HCT116 (cell line): ENCODE measurements at regions not wholly inside any gene's neighbourhood (a gene's known extent, or its start where the extent isn't known, plus 50 kb on each side); places are given as distances from the start of the nearest gene placed in this dataset.

Source experiments
- ATAC-seq: fragments of 200-7000 bp; cut with Tn5 transposase; 2 replicates; pipeline ENCODE4 v1.9.1; 2020; ENCODE audit warnings: mild to moderate bottlenecking, moderate library complexity
- BruUV-seq: library from RNA; stranded (reverse); fragments of 400-500 nt; replicated peaks from 2 replicates; lab custom pipeline; 2021; lab: Mats Ljungman, UMichigan
- CTCF ChIA-PET: fragments of 300-600 bp; sonication (Branson Sonifier 250); formaldehyde crosslinking; loops from one replicate; lab custom pipeline; 2021; ENCODE audit warnings: antibody characterized with exemption; lab: Charles Lee
- POLR2A ChIA-PET: fragments of 300-600, 350-600 bp; sonication (Branson Sonifier 250); formaldehyde crosslinking; loops from one replicate; lab custom pipeline; 2021; ENCODE audit warnings: antibody characterized with exemption; lab: Charles Lee
- RAD21 ChIA-PET, 2 experiments: fragments of 300-600 bp; sonication (Branson Sonifier 250); formaldehyde crosslinking; loops; one replicate each; lab custom pipeline; 2023; ENCODE audit warnings: low total read pairs in 2 of 2; ENCODE audit not compliant: uncharacterized antibody in 2 of 2, unreplicated experiment in 2 of 2, low non-redundant PET in 1 of 2; lab: Charles Lee
- DNase-seq: peaks from one replicate; pipeline ENCODE4 v3.0.0-alpha.2; 2010; ENCODE audit warnings: low read depth, low spot score
- H2AFZ ChIP-seq: fragments of 200-600 bp; shearing (Covaris generic), sonication (generic); 2 replicates; pipeline ENCODE4 v1.6.1; 2017; ENCODE audit warnings: low read depth, mixed run types, mixed read lengths, antibody characterized with exemption, low read length; ENCODE audit not compliant: poor library complexity, severe bottlenecking
- H3K27ac ChIP-seq: 2 replicates; pipeline ENCODE4 v1.5.1; 2012; ENCODE audit warnings: low read depth, low read length
- H3K27me3 ChIP-seq: fragments of 200-600 bp; sonication (generic); 2 replicates; pipeline ENCODE4 v1.6.1; 2016; ENCODE audit warnings: mixed run types, low read length, mixed read lengths; ENCODE audit not compliant: insufficient read depth
- H3K36me3 ChIP-seq, 2 experiments: fragments of 200-500 bp in 1 of 2; fragments of 200-600 bp in 1 of 2; sonication (Bioruptor generic) in 1 of 2; sonication (generic) in 1 of 2; 2 replicates each; pipeline versions ENCODE4 v1.5.1 to v1.6.1; 2014 to 2016; ENCODE audit warnings: low read length in 2 of 2, inconsistent platforms in 1 of 2, mixed read lengths in 1 of 2, mixed run types in 1 of 2; ENCODE audit not compliant: insufficient read depth in 2 of 2, control insufficient read depth in 1 of 2
- H3K4me1 ChIP-seq, 2 experiments: fragments of 200-600 bp in 1 of 2; sonication (generic) in 1 of 2; 2 replicates each; pipeline versions ENCODE4 v1.5.1 to v1.6.1; 2012 to 2017; ENCODE audit warnings: low read length in 2 of 2, inconsistent platforms in 1 of 2, mild to moderate bottlenecking in 1 of 2, mixed read lengths in 1 of 2, mixed run types in 1 of 2, moderate library complexity in 1 of 2; ENCODE audit not compliant: insufficient read depth in 2 of 2, control insufficient read depth in 1 of 2
- H3K4me2 ChIP-seq: fragments of 200-600 bp; sonication (generic); 2 replicates; pipeline ENCODE4 v1.6.1; 2017; ENCODE audit warnings: mixed run types, low read length, mixed read lengths
- H3K4me3 ChIP-seq, 2 experiments: fragments of 200-600 bp in 1 of 2; sonication (generic) in 1 of 2; replicated peaks in 1 of 2; 2 replicates each; pipeline ENCODE4 v1.5.1; 2011 to 2016; ENCODE audit warnings: low read length in 2 of 2, control low read depth in 1 of 2, low read depth in 1 of 2, mild to moderate bottlenecking in 1 of 2, mixed read lengths in 1 of 2, mixed run types in 1 of 2
- H3K79me2 ChIP-seq: fragments of 200-600 bp; sonication (generic); 2 replicates; pipeline ENCODE4 v1.6.1; 2017; ENCODE audit warnings: mild to moderate bottlenecking, mixed run types, low read length, moderate library complexity, mixed read lengths; ENCODE audit not compliant: insufficient read depth
- H3K9ac ChIP-seq: fragments of 200-600 bp; sonication (generic); 2 replicates; pipeline ENCODE4 v1.6.1; 2016; ENCODE audit warnings: low read length, mixed read lengths
- H3K9me2 ChIP-seq: fragments of 200-600 bp; sonication (generic), shearing (Covaris generic); 2 replicates; pipeline ENCODE4 v1.6.1; 2017; ENCODE audit warnings: mixed run types, mild to moderate bottlenecking, moderate library complexity; ENCODE audit not compliant: insufficient read depth
- H3K9me3 ChIP-seq, 2 experiments: fragments of 200-500 bp in 1 of 2; fragments of 200-600 bp in 1 of 2; sonication (Bioruptor generic) in 1 of 2; sonication (generic) in 1 of 2; 2 replicates each; pipeline ENCODE4 v1.6.1; 2014 to 2017; ENCODE audit warnings: low read length in 2 of 2, mixed read lengths in 2 of 2, inconsistent platforms in 1 of 2, low read depth in 1 of 2, mild to moderate bottlenecking in 1 of 2, mixed run types in 1 of 2, moderate library complexity in 1 of 2; ENCODE audit not compliant: control insufficient read depth in 1 of 2, insufficient read depth in 1 of 2
- H4K20me1 ChIP-seq: fragments of 200-600 bp; sonication (generic), shearing (Covaris generic); 2 replicates; pipeline ENCODE4 v1.6.1; 2017; ENCODE audit warnings: mixed run types, mild to moderate bottlenecking, moderate library complexity; ENCODE audit not compliant: insufficient read depth
- CBX3 ChIP-seq: IDR thresholded peaks from 2 replicates; pipeline ENCODE4 v1.6.1; 2012; ENCODE audit warnings: low read depth
- CEBPB ChIP-seq: IDR thresholded peaks from 2 replicates; pipeline ENCODE4 v1.6.1; 2012; ENCODE audit warnings: low read depth
- EGR1 ChIP-seq: IDR thresholded peaks from 2 replicates; pipeline ENCODE4 v1.6.1; 2012; ENCODE audit warnings: low read depth
- EZH2 ChIP-seq: fragments of 200-600 bp; sonication (generic); IDR thresholded peaks from 2 replicates; pipeline ENCODE4 v1.6.1; 2017; ENCODE audit warnings: antibody characterized with exemption, mixed run types
- FOSL1 ChIP-seq: IDR thresholded peaks from 2 replicates; pipeline ENCODE4 v1.6.1; 2012; ENCODE audit warnings: low read depth
- POLR2A ChIP-seq: IDR thresholded peaks from 2 replicates; pipeline ENCODE4 v1.7.0; 2011; ENCODE audit warnings: borderline replicate concordance; ENCODE audit not compliant: insufficient read depth, insufficient read length; ENCODE audit errors: extremely low read depth
- RAD21 ChIP-seq: IDR thresholded peaks from 2 replicates; pipeline ENCODE4 v1.6.1; 2012; ENCODE audit warnings: low read depth, mild to moderate bottlenecking
- SIN3A ChIP-seq: IDR thresholded peaks from 2 replicates; pipeline ENCODE4 v1.6.1; 2012; ENCODE audit warnings: low read depth
- YY1 ChIP-seq: IDR thresholded peaks from 2 replicates; pipeline ENCODE4 v1.6.1; 2011; ENCODE audit warnings: low read length, low read depth, moderate library complexity, mild to moderate bottlenecking; ENCODE audit not compliant: insufficient replicate concordance; ENCODE audit errors: extremely low read depth
- ZFX ChIP-seq: fragments of 450-650 bp; IDR thresholded peaks from 2 replicates; pipeline ENCODE4 v1.6.1; 2017
- intact Hi-C: fragments of 100-400 bp; cut with micrococcal nuclease; formaldehyde crosslinking; loops from 2 replicates; pipeline ENCODE4 v1.10.0; 2022
- TF ChIP-seq, protein P1 (sequence below), 3 experiments: fragments of 200-600 bp in 1 of 3; sonication (generic) in 1 of 3; IDR thresholded peaks in 2 of 3; conservative IDR thresholded peaks in 1 of 3; 2 replicates each; pipeline ENCODE4 v1.5.1; 2012 to 2017; ENCODE audit warnings: low read depth in 2 of 3, low read length in 2 of 3, antibody characterized with exemption in 1 of 3, borderline replicate concordance in 1 of 3, control low read depth in 1 of 3, mild to moderate bottlenecking in 1 of 3, mixed read lengths in 1 of 3, mixed run types in 1 of 3, moderate library complexity in 1 of 3; ENCODE audit not compliant: insufficient read depth in 1 of 3

DNA sequence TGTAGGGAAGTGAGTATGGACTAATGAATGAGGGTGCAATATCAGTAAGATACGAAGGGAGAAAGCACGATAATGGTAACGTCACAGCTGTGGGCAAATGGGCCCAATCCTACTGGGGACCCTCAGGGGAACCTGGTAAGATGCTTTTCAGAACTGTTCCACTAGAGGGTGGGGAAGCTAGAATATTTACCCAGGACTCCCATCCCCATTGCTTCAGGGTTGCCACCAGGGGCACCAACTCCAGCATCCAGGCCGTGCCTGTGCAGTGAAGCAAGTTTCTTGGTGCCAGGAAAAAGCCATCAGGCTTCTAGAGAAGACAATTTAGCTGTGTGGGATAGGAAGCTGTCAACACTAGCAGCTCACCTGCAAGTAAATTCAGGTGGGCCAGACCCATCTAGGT lies 409.3 kb downstream of the AGTPBP1 start:
- H3K4me2 ChIP-seq: no peak overlapping the region
- no peaks in the 10 kb centered on the region for H3K9me2 ChIP-seq
- DNase-seq: peak; percentile 18
- ATAC-seq: peak; percentile 98
- H3K27ac ChIP-seq: no peak overlapping the region
- no peak overlapping the region for H3K4me3 ChIP-seq
- POLR2A ChIA-PET: no interaction called here
- H3K79me2 ChIP-seq: no peaks in the 10 kb centered on the region
- BruUV-seq: no TSS peak
- H3K4me1 ChIP-seq: no peaks in the 10 kb centered on the region
- no peak overlapping the region for H3K9ac ChIP-seq
- intact Hi-C loops: loop anchor here (1.0 kb wide), 1 partner anchor 278 kb away; no protein-coding TSS in a partner anchor
- no peak overlapping the region for H2AFZ ChIP-seq
- H3K27me3 ChIP-seq: peaks cover 36% of the 10 kb centered on the region
- no peaks in the 10 kb centered on the region for H3K9me3 ChIP-seq
- CTCF ChIA-PET: interaction anchor here (0.7 to 1.9 kb wide), 4 partner anchors 16 to 278 kb away, joined by 3 to 13 read pairs (median 3); no protein-coding TSS in a partner anchor
- H3K36me3 ChIP-seq: no peaks in the 10 kb centered on the region
- H4K20me1 ChIP-seq: no peaks in the 10 kb centered on the region
- TF ChIP-seq RAD21 (peak; percentile 35), FOSL1 (no peak), EZH2 (no peak), SIN3A (no peak)
- TF ChIP-seq, protein P1, sequence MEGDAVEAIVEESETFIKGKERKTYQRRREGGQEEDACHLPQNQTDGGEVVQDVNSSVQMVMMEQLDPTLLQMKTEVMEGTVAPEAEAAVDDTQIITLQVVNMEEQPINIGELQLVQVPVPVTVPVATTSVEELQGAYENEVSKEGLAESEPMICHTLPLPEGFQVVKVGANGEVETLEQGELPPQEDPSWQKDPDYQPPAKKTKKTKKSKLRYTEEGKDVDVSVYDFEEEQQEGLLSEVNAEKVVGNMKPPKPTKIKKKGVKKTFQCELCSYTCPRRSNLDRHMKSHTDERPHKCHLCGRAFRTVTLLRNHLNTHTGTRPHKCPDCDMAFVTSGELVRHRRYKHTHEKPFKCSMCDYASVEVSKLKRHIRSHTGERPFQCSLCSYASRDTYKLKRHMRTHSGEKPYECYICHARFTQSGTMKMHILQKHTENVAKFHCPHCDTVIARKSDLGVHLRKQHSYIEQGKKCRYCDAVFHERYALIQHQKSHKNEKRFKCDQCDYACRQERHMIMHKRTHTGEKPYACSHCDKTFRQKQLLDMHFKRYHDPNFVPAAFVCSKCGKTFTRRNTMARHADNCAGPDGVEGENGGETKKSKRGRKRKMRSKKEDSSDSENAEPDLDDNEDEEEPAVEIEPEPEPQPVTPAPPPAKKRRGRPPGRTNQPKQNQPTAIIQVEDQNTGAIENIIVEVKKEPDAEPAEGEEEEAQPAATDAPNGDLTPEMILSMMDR (IDR thresholded peaks at IDR 0.05 in 2 of 3, conservative IDR thresholded peaks at IDR 0.05 in 1 of 3; ENCODE audit: borderline replicate concordance in 1 of 3, insufficient read depth in 1 of 3, low read depth in 2 of 3, low read length in 2 of 3): peak; percentile 63 to 69 (median 63)
- RAD21 ChIA-PET: no interaction called here

DNA sequence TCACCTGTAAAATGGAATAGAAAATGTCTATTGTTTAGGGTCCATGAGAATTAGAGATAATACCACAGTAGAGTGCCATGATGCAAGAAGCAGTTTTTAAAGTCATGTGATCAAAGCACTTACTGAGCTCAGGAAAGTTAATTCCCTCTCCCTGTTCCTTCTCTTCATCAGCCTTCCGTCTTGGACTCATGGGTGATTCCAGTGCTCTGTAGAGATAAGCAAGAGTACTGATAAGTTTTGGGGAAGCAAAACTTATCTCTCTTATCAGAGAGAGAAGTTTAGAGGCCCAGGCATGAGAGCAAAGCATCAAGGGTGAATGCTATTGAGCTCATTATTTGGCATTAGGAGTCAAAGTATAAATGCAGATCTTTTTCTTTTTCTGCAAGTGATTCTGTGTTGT lies 410.1 kb downstream of the AGTPBP1 start:
- Histone ChIP-seq H3K79me2 (no peaks in the 10 kb centered on the region), H3K4me1 (no peaks in the 10 kb centered on the region), H4K20me1 (no peaks in the 10 kb centered on the region), H3K4me2 (no peak overlapping the region), H3K36me3 (no peaks in the 10 kb centered on the region), H2AFZ (no peak overlapping the region), H3K9me2 (no peaks in the 10 kb centered on the region), H3K9ac (no peak overlapping the region), H3K9me3 (no peaks in the 10 kb centered on the region), H3K27ac (no peak overlapping the region), H3K27me3 (peaks cover 43% of the 10 kb centered on the region), H3K4me3 (no peak overlapping the region)
- no peak for TF ChIP-seq CBX3
- no peak for TF ChIP-seq RAD21
- no peak for TF ChIP-seq FOSL1
- TF ChIP-seq POLR2A: no peak
- TF ChIP-seq EGR1: no peak
- TF ChIP-seq CEBPB: no peak
- no peak for TF ChIP-seq ZFX
- TF ChIP-seq YY1: no peak
- RAD21 ChIA-PET: no interaction called here
- no peak for ATAC-seq
- intact Hi-C loops: loop anchor here (1.0 kb wide), 1 partner anchor 279 kb away; no protein-coding TSS in a partner anchor
- no TSS peak for BruUV-seq
- no peak for DNase-seq
- POLR2A ChIA-PET: no interaction called here
- CTCF ChIA-PET: interaction anchor here (1.2 to 1.9 kb wide), 2 partner anchors 73 to 279 kb away, joined by 3 to 13 read pairs; no protein-coding TSS in a partner anchor
